Ishikawa (cell line): ENCODE measurements at regions not wholly inside any gene's neighbourhood (a gene's known extent, or its start where the extent isn't known, plus 50 kb on each side); places are given as distances from the start of the nearest gene placed in this dataset.

Source experiments
- CEBPB ChIP-seq: IDR thresholded peaks from 2 replicates; pipeline ENCODE4 v1.6.1; 2012
- CREB1 ChIP-seq: IDR thresholded peaks from 2 replicates; pipeline ENCODE4 v1.6.1; 2012; ENCODE audit warnings: low read depth
- EGR1 ChIP-seq: IDR thresholded peaks from 2 replicates; pipeline ENCODE4 v1.6.1; 2012
- EP300 ChIP-seq: IDR thresholded peaks from 2 replicates; pipeline ENCODE4 v1.6.1; 2012; ENCODE audit warnings: borderline replicate concordance
- FOXM1 ChIP-seq: IDR thresholded peaks from 2 replicates; pipeline ENCODE4 v1.6.1; 2012; ENCODE audit warnings: low read depth, borderline replicate concordance
- NFIC ChIP-seq: IDR thresholded peaks from 2 replicates; pipeline ENCODE4 v1.6.1; 2012
- RAD21 ChIP-seq: IDR thresholded peaks from 2 replicates; pipeline ENCODE4 v1.6.1; 2012; ENCODE audit warnings: low read depth
- TAF1 ChIP-seq: IDR thresholded peaks from 2 replicates; pipeline ENCODE4 v1.6.1; 2012; ENCODE audit warnings: low read depth, mild to moderate bottlenecking
- TCF12 ChIP-seq: IDR thresholded peaks from 2 replicates; pipeline ENCODE4 v1.6.1; 2012; ENCODE audit warnings: low read depth
- TEAD4 ChIP-seq: IDR thresholded peaks from 2 replicates; pipeline ENCODE4 v1.6.1; 2012
- YY1 ChIP-seq: IDR thresholded peaks from 2 replicates; pipeline ENCODE4 v1.6.1; 2012; ENCODE audit warnings: low read depth
- ZBTB7A ChIP-seq: IDR thresholded peaks from 2 replicates; pipeline ENCODE4 v1.6.1; 2012; ENCODE audit warnings: low read depth
- TF ChIP-seq, protein P1 (sequence below): IDR thresholded peaks from 2 replicates; pipeline ENCODE4 v1.6.1; 2012; ENCODE audit warnings: low read depth, mild to moderate bottlenecking
- TF ChIP-seq, protein P2 (sequence below): IDR thresholded peaks from 2 replicates; pipeline ENCODE4 v1.6.1; 2012
- TF ChIP-seq, protein P3 (sequence below): IDR thresholded peaks from 2 replicates; pipeline ENCODE4 v1.6.1; 2012

DNA sequence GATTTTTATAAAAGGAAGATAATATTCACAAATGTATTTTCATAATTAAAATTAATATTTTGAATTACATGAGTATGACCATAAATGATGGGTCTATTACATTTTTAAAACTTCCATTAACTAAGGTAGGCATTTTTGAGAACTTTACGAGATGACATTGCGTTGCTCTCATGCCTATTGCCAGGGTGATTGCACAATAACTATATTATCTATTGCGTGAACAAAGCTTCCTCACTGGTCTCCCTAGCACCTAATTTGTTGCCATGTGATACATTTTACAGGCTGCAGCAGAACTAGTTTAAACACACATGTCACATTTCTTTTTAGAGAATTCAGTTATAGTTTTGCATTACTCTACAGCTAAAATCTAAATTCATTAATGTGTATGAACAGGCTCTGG lies 289.7 kb upstream of the GRID2 start:
- TF ChIP-seq CEBPB (0 out of 2 replicates have a peak, but pooled peaks have one; percentile 43), TEAD4 (no peak)

DNA sequence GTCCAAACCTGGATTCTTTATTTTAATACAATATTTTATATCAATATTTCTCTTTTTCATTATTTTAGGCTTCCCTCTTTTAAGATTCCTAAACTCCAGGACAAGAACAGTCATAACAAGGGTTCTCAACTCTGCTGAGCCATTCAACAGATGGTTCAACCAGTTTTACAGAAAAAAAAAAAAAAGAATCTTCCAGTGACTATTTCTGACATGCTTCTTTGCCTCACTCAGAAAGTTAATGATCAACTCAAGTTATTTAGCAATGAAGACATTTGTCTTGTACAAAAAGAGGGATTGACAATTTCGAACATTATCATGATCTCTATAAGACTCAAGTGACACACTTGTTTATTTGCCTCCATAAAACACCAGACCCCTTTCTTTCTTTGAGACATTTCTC lies 282.6 kb upstream of the GRID2 start:
- TF ChIP-seq EGR1: no peak
- TF ChIP-seq TCF12: no peak
- TF ChIP-seq YY1: no peak
- TF ChIP-seq FOXM1: no peak
- TF ChIP-seq, protein P1, sequence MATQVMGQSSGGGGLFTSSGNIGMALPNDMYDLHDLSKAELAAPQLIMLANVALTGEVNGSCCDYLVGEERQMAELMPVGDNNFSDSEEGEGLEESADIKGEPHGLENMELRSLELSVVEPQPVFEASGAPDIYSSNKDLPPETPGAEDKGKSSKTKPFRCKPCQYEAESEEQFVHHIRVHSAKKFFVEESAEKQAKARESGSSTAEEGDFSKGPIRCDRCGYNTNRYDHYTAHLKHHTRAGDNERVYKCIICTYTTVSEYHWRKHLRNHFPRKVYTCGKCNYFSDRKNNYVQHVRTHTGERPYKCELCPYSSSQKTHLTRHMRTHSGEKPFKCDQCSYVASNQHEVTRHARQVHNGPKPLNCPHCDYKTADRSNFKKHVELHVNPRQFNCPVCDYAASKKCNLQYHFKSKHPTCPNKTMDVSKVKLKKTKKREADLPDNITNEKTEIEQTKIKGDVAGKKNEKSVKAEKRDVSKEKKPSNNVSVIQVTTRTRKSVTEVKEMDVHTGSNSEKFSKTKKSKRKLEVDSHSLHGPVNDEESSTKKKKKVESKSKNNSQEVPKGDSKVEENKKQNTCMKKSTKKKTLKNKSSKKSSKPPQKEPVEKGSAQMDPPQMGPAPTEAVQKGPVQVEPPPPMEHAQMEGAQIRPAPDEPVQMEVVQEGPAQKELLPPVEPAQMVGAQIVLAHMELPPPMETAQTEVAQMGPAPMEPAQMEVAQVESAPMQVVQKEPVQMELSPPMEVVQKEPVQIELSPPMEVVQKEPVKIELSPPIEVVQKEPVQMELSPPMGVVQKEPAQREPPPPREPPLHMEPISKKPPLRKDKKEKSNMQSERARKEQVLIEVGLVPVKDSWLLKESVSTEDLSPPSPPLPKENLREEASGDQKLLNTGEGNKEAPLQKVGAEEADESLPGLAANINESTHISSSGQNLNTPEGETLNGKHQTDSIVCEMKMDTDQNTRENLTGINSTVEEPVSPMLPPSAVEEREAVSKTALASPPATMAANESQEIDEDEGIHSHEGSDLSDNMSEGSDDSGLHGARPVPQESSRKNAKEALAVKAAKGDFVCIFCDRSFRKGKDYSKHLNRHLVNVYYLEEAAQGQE: no peak

DNA sequence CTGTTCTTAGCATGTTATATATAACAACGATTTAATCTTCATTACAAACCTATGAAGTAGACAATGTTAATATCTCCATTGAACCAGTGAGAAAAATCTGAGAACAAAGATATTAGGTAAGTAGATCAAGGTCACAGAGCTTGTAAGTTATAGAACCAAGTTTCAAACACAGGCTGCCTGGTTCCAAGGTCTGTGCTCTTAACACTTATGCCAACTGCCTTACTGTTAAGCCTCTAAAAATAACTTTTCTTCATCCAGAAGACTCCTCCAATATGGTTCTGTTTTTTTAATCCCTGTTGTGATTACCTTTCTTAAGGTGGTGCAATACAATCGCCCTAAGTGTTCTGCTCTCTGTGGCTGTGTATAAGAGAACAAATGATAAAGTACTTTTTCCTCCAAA lies 282.0 kb upstream of the GRID2 start:
- TF ChIP-seq YY1 (no peak), TAF1 (no peak), TCF12 (no peak), ZBTB7A (no peak), CEBPB (no peak), TEAD4 (no peak), EGR1 (no peak), RAD21 (no peak), NFIC (no peak), CREB1 (no peak)
- TF ChIP-seq, protein P1: no peak
- TF ChIP-seq, protein P2, sequence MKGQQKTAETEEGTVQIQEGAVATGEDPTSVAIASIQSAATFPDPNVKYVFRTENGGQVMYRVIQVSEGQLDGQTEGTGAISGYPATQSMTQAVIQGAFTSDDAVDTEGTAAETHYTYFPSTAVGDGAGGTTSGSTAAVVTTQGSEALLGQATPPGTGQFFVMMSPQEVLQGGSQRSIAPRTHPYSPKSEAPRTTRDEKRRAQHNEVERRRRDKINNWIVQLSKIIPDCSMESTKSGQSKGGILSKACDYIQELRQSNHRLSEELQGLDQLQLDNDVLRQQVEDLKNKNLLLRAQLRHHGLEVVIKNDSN: no peak
- TF ChIP-seq, protein P3, sequence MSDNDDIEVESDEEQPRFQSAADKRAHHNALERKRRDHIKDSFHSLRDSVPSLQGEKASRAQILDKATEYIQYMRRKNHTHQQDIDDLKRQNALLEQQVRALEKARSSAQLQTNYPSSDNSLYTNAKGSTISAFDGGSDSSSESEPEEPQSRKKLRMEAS: no peak

DNA sequence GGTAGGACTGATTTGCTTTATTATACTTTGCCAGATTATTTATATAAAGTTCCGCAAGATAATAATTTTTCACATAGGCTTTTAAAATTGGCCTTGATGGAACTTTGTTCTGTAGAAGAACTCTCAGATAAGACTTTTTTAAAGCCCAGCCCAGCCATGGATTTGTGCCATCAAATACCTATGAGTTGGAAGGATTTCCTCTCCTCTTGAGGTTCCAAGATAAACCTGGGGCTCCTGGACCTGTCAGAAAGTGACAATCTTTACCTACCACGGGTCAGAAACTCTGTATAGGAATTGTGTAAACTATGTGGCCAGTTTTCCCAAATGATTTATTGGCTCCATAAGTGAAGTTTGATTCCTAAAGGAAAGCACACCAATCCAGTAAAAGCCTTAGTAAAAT lies 271.9 kb upstream of the GRID2 start:
- TF ChIP-seq EP300 (no peak), TAF1 (no peak), CEBPB (no peak), TEAD4 (no peak), FOXM1 (no peak), ZBTB7A (no peak), YY1 (no peak), CREB1 (no peak), TCF12 (no peak), RAD21 (no peak), NFIC (no peak), EGR1 (no peak)
- TF ChIP-seq, protein P1: no peak
- TF ChIP-seq, protein P3: no peak
- TF ChIP-seq, protein P2: no peak

DNA sequence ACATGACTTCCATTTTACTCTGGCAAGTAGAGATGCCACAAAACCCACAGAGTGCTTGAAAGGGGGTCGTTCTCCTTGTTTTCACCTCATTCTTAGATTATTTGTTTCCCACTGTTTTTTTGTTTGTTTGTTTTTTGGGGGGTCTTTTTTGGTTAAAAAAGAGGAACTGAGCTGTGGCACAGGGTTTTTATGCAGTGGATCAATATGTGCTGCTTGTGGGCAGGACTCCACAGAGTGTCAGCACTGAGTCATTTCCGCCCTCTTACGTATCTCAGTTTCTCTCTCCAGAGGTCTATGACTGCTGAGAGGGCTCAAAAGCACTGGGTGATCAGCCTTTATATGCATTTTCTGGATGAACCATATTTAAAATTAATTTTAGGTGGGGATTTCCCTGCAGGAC lies 268.1 kb upstream of the GRID2 start:
- TF ChIP-seq NFIC: no peak
- no peak for TF ChIP-seq RAD21
- TF ChIP-seq EP300: no peak
- TF ChIP-seq, protein P2: no peak
- TF ChIP-seq ZBTB7A: no peak
- TF ChIP-seq TCF12: no peak
- no peak for TF ChIP-seq TAF1
- no peak for TF ChIP-seq EGR1
- no peak for TF ChIP-seq YY1
- TF ChIP-seq, protein P1: no peak
